ENCODE measurements at regions not wholly inside any gene's neighbourhood (a gene's known extent, or its start where the extent isn't known, plus 50 kb on each side); places are given as distances from the start of the nearest gene placed in this dataset.

- TF ChIP-seq, protein P1, sequence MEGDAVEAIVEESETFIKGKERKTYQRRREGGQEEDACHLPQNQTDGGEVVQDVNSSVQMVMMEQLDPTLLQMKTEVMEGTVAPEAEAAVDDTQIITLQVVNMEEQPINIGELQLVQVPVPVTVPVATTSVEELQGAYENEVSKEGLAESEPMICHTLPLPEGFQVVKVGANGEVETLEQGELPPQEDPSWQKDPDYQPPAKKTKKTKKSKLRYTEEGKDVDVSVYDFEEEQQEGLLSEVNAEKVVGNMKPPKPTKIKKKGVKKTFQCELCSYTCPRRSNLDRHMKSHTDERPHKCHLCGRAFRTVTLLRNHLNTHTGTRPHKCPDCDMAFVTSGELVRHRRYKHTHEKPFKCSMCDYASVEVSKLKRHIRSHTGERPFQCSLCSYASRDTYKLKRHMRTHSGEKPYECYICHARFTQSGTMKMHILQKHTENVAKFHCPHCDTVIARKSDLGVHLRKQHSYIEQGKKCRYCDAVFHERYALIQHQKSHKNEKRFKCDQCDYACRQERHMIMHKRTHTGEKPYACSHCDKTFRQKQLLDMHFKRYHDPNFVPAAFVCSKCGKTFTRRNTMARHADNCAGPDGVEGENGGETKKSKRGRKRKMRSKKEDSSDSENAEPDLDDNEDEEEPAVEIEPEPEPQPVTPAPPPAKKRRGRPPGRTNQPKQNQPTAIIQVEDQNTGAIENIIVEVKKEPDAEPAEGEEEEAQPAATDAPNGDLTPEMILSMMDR (IDR thresholded peaks at IDR 0.05; ENCODE audit: unreplicated experiment) = no peak
- H3K27me3 Mint-ChIP-seq (ENCODE audit: unreplicated experiment) = no peaks in the 10 kb centered on the region
Measured at GRCh38 chr2:153667475-153667874, 188.9 kb upstream of the RPRM start.

DNA sequence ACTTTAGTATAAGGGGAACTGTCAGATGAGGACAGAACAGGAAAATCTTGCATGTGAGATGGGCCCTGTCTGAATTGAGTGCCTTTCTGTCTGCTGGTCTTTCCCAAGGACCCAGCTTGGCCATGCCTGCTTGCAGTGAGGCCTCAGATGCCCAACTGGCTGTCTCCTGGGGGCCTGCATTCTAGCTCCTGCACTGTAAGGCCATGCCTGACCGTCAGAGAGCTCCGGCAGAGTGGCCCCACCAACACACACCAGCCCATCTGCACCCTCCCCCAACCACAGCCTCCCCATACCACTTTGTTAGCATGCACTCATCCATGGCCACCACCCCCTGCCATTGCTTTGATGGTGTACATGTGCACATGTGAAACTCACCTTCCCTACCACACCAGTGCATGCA is 190.4 kb upstream of the RPRM start:
- TF ChIP-seq, protein P1 (IDR thresholded peaks at IDR 0.05; ENCODE audit: unreplicated experiment) = no peak
- H3K9me3 Mint-ChIP-seq (ENCODE audit: unreplicated experiment) = peaks cover 5% of the 10 kb centered on the region

More at GRCh38 chr2:153667475-153667874, 188.9 kb upstream of the RPRM start:
- peaks cover 5% of the 10 kb centered on the region for H3K9me3 Mint-ChIP-seq (ENCODE audit: unreplicated experiment)
- no peaks in the 10 kb centered on the region for H3K4me1 Mint-ChIP-seq (ENCODE audit: unreplicated experiment)
- DNase-seq (ENCODE audit: low spot score) = no peak
- H3K36me3 Mint-ChIP-seq (ENCODE audit: low read depth, unreplicated experiment) = no peaks in the 10 kb centered on the region
- H3K27ac Mint-ChIP-seq (ENCODE audit: unreplicated experiment) = no peak overlapping the region
- no peak overlapping the region for H3K4me3 Mint-ChIP-seq (ENCODE audit: unreplicated experiment)

DNA sequence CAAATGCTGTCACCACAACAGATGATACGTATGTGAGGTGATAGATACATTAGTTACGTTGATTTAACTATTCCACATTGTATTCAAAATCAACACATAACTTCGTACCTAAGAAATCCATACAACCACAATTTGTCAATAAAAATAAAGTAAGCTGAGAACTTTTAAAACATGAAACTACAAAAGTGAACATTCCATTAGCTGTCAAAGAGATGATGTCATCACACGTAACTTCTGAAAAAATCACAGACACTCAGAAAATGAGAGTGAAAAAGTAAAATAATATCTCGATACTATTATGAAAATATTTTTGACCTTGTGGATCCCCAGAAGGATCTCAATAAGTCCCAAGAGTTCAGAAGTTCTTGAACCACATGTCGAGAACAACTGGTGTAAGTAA is 161.6 kb upstream of the GALNT13 start:
- TF ChIP-seq, protein P1 (IDR thresholded peaks at IDR 0.05; ENCODE audit: unreplicated experiment) = no peak
- no peaks in the 10 kb centered on the region for H3K36me3 Mint-ChIP-seq (ENCODE audit: low read depth, unreplicated experiment)

More for the DNA sequence above, 190.4 kb upstream of the RPRM start:
- no peak for DNase-seq (ENCODE audit: low spot score)
- Mint-ChIP-seq H3K4me3 (ENCODE audit: unreplicated experiment) (no peak overlapping the region), H3K27me3 (ENCODE audit: unreplicated experiment) (no peaks in the 10 kb centered on the region), H3K4me1 (ENCODE audit: unreplicated experiment) (no peaks in the 10 kb centered on the region), H3K36me3 (ENCODE audit: low read depth, unreplicated experiment) (no peaks in the 10 kb centered on the region), H3K27ac (ENCODE audit: unreplicated experiment) (no peak overlapping the region)

GRCh38 chr2:153715218-153715850 is 156.4 kb upstream of the GALNT13 start:
- Mint-ChIP-seq H3K9me3 (ENCODE audit: unreplicated experiment) (no peaks in the 10 kb centered on the region), H3K27me3 (ENCODE audit: unreplicated experiment) (no peaks in the 10 kb centered on the region), H3K27ac (ENCODE audit: unreplicated experiment) (no peak overlapping the region), H3K4me1 (ENCODE audit: unreplicated experiment) (no peaks in the 10 kb centered on the region), H3K36me3 (ENCODE audit: low read depth, unreplicated experiment) (no peaks in the 10 kb centered on the region), H3K4me3 (ENCODE audit: unreplicated experiment) (no peak overlapping the region)
- DNase-seq (ENCODE audit: low spot score) = no peak
- TF ChIP-seq, protein P1 (IDR thresholded peaks at IDR 0.05; ENCODE audit: unreplicated experiment) = no peak

More for the DNA sequence above, 161.6 kb upstream of the GALNT13 start:
- Mint-ChIP-seq H3K4me1 (ENCODE audit: unreplicated experiment) (no peaks in the 10 kb centered on the region), H3K4me3 (ENCODE audit: unreplicated experiment) (no peak overlapping the region), H3K27me3 (ENCODE audit: unreplicated experiment) (no peaks in the 10 kb centered on the region), H3K27ac (ENCODE audit: unreplicated experiment) (no peak overlapping the region), H3K9me3 (ENCODE audit: unreplicated experiment) (no peaks in the 10 kb centered on the region)
- DNase-seq (ENCODE audit: low spot score) = no peak

- TF ChIP-seq, protein P1 (IDR thresholded peaks at IDR 0.05; ENCODE audit: unreplicated experiment) = no peak
- Mint-ChIP-seq H3K36me3 (ENCODE audit: low read depth, unreplicated experiment) (no peaks in the 10 kb centered on the region), H3K4me3 (ENCODE audit: unreplicated experiment) (no peak overlapping the region), H3K4me1 (ENCODE audit: unreplicated experiment) (no peaks in the 10 kb centered on the region), H3K9me3 (ENCODE audit: unreplicated experiment) (no peaks in the 10 kb centered on the region), H3K27ac (ENCODE audit: unreplicated experiment) (no peak overlapping the region), H3K27me3 (ENCODE audit: unreplicated experiment) (no peaks in the 10 kb centered on the region)
- no peak for DNase-seq (ENCODE audit: low spot score)
Measured at GRCh38 chr2:153717060-153717459, 154.7 kb upstream of the GALNT13 start.
